ENCODE measurements at regions not wholly inside any gene's neighbourhood (a gene's known extent, or its start where the extent isn't known, plus 50 kb on each side); places are given as distances from the start of the nearest gene placed in this dataset.

DNA sequence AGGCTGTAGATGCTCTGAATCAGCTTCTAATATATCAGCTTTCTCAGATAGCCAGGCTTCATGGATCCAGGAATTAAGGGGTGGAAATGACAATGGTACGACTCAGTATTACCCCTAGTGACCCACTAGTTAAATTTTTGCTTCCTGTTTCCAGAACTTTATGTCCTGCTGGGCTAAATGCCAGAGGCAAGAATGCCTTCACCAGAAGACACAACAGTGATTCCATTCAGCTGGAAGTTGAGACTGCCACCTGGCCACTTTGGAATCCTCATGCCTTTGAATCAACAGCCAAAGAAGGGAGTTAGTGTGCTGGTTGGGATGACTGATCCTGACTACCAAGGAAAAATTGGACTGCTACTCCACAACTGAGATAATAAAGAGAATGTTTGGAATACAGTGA lies 239.1 kb downstream of the ASXL3 start:
- TF ChIP-seq, protein P1, sequence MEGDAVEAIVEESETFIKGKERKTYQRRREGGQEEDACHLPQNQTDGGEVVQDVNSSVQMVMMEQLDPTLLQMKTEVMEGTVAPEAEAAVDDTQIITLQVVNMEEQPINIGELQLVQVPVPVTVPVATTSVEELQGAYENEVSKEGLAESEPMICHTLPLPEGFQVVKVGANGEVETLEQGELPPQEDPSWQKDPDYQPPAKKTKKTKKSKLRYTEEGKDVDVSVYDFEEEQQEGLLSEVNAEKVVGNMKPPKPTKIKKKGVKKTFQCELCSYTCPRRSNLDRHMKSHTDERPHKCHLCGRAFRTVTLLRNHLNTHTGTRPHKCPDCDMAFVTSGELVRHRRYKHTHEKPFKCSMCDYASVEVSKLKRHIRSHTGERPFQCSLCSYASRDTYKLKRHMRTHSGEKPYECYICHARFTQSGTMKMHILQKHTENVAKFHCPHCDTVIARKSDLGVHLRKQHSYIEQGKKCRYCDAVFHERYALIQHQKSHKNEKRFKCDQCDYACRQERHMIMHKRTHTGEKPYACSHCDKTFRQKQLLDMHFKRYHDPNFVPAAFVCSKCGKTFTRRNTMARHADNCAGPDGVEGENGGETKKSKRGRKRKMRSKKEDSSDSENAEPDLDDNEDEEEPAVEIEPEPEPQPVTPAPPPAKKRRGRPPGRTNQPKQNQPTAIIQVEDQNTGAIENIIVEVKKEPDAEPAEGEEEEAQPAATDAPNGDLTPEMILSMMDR (IDR thresholded peaks at IDR 0.05), result no peak
- TF ChIP-seq POLR2A (IDR thresholded peaks at IDR 0.05), result no peak

Measured in upper lobe of left lung (tissue), 4 donors.